ENCODE measurements at regions not wholly inside any gene's neighbourhood (a gene's known extent, or its start where the extent isn't known, plus 50 kb on each side); places are given as distances from the start of the nearest gene placed in this dataset.
A peak's percentile ranks its signal among the peaks of the same experiment; 100 is the strongest.
"Not testable (repeated sequence)": the region's sequence is repeated elsewhere in the genome, so short reads cannot be mapped to it uniquely, and the experiment has no call there.

DNA sequence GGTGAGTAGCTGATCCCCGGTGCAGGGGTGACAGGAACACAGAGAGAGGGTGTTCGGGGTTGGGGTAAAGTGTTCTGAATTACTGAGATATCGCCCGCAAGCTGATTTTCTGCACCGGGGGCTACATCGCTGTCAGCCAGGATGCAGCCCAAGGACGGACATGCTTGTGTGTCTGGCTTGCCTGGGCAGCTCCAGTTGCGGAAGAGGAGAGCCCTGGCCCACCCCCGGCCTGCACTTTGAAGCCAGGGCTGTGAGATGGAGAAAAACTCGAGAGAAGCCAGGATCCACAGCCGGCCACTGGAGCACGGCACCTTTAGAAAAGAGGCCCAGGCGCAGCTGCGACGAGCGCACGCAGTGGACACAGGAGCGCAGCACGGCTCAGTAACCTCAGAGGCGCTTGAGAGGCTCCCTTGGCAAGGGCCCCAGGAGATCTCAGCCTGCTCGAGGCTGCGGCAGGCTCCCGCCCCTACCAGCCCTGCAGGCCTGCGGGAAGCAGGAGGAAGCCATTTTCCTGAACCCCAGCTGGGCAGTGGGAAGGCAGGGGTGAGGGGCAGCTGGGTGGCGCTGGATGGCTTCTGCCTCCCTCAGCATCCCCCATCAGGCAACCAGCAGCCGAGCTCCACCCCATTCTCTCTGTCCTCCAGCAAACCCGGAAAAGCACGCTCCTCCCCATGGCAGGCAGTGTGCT, 59.2 kb downstream of the C9orf50 start:
- no peak for DNase-seq

DNA sequence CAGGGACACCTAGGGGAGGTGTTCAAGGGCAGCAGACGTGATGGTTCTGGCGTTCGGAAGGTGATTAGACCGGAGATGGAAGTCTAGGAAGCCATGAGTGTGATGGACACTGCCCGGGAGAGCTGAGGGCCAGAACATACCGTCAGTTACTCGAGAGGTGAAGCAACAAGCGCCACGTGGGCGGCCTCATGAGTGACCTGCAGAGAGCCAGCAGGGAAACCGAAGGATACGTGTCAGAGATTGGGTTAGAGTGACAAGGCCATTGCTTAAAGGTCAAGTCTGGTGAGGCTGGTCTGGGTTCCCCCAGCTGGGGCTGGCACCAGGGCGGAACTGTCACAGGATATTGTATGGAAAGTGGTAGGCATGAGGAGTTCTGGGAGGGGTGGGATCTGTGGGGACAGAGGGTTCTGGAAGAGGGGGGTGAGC, 60.0 kb downstream of the C9orf50 start:
- no peak for DNase-seq

DNA sequence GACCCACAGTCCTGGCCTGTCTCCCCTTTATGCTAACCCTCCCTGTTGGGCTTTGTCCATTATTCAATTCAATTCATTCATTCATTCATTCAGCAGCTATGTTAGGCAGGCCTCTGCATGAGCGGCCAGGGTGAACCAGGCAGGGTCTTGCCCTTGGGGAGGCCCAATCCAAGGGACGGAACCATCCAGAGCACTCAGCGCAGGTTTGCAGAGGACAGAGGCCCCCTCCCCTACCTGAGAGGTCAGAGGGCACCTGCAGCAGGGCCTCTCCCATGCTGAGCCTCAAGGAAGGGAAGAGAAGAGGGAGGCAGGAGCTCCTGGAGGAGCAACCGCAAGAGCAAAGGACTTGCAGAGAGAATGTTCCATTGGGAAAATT, 61.4 kb downstream of the C9orf50 start:
- DNase-seq: no peak

DNA sequence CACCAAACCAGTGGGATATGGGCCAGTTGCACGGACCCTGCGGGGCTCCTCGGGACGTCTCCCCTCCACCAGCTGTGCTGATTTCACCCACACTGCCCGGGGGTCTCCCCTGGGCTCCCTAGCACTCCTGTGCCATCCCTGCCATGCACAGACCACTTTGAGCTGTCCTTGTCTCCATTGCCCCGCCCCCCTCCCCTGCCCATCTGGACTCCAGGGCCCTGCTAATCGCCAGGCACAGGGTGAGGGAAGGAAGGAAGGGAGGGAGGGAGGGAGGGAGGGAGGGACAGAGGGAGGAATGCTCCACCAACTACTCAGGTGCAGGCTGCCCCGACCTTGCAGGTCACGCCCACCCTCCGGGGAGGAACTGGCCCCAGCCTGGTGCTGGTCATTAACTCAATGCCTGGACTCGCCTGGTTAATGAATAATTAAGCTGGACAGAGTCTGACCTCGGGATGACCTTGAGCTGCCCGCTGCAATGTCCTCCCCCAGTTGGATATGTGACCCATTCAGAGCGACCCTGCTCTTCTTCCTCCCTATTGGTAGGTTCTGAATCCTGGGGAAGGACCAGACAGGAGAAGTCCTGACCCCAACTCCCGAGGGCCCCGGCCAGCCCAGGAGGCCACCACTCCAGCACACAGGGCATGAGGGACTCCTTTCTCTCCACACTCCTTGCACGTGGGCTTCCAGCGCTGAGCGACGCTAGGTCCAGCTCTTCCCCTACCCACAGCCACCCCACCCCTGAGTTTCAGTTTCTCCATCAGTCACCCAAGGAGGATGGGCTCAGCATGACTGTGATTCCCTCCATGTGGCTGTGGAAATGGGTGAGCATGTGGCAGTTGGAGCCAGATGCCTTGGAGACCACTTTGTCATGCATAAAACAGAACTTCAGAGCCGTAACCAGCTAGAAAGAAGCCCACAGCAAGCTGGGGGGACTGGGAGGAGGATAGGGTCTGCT, 62.1 kb downstream of the C9orf50 start:
- DNase-seq: no peak

DNA sequence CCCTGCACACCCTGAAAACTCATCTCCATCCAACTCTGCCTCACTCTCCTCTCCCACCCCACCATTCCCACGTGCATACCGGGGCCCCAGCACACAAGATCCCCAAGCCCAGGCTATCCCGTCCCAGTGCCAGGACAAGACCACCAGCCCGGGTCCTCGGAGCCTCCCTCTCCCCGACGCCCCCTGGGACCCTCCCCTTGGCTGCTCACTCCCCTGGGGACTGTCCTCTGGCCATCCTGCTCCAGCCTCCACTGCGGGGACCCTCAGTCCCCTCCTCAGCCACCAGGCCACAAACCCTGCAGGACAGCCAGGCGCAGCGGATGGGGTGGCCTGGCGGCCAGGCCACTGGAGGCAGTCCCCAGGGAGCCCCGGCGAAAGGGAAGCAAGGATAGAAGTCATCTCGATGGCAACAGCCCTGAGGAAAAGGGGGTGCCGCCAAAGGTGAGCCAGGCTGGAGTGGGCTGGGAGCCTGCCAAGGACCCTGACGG, 62.8 kb downstream of the C9orf50 start:
- DNase-seq: no peak

DNA sequence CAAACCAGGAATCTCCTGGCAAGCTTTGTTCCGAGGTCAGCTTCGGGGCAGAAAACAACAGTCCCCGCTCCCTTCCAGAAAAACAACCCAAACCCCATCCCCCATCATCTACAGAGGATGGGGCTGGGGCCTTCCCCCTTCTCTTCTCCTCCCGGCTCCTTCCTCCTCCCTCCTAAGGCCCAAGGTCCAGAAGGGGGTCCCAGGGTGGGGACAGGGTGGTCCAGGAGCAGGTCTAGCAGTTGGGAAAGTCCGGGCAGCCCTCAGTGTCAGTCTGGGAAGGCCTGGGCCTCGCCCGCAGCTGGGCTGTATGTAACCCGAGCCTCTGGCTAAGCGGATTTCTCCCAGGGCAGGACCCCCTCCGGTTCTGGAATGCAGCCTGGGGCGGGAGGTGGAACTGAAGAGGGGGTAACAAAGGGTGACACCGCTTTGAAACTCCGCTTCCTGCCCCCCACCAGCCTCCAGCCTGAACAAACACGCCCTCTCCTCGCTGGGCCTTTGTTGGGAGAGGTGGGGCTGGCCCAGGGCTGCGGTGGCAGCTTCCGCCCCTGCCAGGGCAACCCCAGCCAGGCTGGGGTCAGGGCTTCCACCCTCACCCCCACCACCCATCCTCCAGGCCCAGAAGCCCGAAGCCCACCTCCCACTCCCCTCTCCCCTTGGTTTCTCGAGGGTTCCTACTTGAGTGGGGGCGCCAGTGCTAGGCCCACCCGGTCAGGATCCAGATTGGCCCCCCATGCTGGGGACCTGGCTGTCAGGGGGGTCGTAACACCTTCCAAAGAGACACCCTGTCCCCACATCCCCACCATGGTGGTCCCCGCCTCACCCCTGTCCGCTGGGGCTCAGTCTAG, 63.5 kb downstream of the C9orf50 start:
- DNase-seq: peak; percentile 96

DNA sequence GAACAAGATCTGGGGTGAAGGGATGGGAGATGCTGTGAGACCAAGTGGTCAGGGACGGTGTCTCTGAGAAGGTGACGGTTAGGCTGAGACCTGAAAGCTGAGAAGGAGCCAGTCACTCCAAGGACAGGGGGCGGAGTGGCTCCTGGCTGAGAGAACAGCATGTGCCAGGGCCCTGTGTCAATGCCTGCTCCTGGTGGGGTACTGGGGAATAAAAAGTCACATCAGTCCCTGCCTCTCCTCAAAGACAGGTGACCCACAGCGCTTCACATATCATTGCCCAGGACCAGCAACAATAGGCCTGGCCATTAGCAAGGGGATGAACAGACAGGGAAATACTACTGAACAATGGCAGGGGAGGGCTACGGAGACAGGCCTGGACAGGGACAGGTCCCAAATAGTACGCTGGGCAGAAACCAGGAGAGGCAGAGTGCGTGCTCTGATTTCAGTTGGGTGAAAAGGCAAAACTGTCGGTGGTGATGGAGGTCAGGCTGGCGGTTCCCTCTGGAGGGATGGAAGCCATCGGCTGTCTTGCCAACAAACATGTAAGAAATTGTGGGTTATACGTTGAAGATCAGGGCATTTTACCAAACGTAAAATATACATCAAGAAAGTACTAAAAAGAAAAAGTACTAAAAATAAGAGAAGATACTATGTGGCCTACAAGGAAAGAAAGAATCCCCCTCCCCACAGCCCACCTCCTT, 64.3 kb downstream of the C9orf50 start:
- DNase-seq: no peak

DNA sequence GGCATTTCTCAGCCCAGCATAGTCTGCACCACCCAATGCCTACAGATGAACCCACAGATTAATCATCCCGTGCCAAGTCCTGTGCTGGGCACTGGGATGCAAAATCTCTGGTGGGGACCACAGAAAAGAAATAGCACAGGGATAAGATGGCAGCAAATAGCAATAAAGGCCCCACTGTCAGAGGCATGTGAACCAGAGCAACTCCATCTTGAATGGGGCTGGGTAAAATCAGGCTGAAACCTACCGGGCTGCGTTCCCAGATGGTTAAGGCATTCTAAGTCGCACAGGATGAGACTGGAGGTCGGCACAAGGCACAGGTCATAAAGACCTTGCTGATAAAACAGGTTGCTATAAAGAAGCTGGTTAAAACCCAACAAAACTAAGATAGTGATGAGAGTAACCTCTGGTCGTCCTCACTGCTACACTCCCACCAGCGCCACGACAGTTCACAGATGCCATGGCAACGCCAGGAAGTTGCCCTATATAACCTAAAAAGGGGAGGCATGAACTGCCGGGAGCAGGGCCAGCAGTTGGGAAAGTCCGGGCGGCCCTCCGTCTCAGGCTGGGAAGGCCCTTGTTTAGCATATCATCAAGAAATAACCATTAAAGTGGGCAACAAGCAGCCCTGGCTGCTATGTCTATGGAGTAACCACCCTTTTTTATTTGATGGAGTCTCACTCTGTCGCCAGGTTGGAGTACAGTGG, 65.2 kb downstream of the C9orf50 start:
- no peak for DNase-seq

DNA sequence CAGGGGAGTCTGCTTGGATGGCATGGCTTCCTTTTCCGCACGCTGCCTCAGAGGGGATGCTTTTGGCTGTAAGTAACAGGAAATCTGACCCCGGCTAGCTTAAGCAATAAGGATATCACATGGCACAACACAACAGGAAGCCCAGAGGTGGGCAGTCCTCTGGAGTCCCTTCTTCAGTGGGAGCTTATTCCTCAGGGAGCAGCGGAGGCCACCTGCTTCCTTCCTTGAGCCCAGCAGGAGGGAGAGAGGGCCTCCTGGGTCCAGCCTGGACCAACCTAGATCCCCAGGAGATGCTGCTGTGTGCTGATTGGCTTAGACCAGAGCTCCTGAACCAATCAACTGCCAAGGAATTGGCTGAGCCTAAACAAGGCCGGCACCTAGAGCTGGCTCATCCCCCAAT, 66.3 kb downstream of the C9orf50 start:
- DNase-seq: peak; percentile 21

DNA sequence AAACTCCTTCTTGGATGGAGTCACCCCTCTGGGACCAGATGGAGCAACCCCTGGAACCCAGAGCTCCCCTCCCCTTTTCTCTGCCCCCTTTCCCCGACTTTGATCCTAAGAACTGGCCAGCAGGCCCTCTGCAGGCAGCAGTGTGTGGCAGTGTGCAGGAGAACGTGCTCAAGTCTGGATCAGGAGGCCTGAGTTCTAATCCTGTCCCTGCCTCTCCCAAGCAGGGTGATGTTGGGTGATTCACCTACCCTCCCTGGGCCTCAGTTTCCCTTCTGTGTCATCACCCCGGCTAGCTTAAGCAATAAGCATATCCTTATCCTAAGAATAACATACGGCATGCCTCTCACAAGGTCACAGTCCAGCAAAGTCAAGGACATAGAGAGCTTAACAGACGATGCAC, 67.6 kb downstream of the C9orf50 start:
- DNase-seq: no peak

DNA sequence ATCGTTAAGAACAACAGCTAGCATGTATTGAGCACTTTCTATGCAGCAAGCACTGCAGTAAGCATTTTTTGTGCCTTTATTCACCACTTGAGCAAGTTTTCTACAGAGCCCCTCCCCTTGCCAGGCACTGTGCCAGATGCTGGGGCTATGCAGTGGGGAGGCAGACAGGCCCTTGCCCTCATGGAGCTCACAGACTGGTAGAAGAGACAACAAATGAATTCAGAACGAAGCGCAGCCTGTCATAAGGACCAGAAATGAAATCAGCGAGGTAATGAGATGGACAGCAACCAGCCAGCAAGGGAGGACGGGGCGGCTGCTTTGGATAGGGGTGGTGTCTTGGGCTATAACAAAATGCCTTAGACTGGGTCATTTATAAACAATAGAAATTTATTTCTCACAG, 68.8 kb downstream of the C9orf50 start:
- DNase-seq: peak; percentile 64

DNA sequence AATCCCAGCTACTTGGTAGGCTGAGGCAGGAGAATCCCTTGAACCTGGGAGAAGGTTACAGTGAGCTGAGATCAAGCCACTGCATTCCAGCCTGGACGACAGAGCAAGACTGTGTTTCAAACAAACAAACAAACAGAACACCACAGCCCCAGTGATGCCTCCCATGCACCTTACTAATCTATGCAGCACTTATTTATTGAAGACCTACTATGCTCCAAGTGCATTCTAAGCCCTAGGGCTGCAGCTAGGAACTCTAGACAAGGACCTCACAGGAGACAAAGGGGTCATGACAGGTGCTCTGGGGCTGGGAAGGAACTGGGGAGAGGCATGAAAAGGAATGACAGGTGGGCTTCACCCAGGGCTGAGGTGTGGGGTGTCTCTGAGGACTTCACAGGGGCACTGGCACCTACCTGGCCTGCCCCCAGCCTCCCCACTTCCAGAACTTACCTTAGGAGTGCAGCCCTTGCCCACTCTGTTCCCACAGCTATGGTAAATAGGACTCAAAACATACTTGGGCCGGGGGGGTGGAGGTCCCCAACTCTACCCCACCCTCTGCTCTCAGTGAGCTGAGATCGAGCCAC, 69.4 kb downstream of the C9orf50 start:
- no peak for DNase-seq

DNA sequence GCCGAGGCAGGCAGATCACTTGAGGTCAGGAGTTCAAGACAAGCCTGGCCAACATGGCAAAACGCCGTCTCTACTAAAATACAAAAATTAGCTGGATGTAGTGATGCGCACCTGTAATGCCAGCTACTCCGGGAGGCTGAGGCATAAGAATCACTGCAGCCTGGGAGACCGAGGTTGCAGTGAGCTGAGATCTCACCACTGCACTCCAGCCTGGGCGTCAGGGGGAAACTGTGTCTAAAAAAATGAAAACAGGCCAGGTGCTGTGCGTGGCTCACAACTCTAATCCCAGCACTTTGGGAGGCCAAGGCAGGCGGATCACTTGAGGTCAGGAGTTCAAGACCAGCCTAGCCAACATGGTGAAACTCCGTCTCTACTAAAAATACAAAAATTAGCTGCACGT, 69.9 kb downstream of the C9orf50 start:
- not testable (repeated sequence) for DNase-seq

DNA sequence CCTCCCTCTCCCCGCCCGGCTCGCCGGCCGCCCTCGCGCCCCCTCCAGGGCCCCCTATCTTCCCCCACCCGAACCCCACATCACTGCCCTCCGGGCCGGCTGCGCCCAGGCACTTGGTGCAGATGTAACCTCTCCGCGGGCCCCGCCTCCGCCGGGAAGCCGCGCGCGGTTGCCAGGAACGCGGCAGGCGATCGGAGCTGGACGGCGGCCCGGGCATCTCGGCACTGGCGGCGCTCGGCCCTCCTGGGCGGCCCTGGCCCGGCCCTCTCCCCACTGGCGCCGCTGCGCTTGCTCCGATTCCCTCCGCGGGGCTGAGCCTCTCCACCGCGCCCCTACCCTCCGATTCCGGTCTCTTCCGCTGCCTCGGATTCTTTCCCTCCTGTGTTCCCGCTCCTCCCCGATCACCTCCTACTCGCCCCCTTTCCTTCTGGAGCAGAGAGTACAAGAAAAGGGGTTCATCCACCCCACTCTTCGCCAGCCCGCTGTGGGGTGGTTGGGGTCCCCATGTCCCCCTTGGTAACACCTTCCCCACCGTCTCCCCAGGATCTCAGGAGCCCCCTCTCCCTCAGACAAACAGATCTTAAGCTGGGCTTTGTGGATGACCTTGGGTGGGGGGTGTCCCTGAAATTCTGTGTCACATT, 70.6 kb downstream of the C9orf50 start:
- DNase-seq: peak; percentile 90

DNA sequence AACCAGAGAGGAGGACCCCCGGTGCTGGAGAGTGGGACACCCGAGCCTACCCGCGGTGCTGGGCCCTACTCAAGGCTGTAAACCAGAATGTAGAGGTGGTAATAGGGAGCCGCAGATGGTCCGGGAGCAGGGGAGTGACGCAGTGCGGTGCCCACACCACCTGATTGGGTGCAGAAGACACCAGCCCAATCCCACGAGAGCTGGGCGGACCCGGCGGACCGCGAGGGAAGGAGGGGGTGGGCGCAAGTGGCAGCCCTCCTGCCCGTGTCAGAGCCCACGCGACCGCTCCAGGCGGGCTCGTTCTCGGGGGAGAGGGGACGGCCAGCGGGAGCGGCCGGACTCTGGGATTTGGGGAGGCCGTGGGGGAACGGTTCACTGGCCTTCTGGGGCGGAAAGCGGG, 71.2 kb downstream of the C9orf50 start:
- DNase-seq: peak; percentile 75

DNA sequence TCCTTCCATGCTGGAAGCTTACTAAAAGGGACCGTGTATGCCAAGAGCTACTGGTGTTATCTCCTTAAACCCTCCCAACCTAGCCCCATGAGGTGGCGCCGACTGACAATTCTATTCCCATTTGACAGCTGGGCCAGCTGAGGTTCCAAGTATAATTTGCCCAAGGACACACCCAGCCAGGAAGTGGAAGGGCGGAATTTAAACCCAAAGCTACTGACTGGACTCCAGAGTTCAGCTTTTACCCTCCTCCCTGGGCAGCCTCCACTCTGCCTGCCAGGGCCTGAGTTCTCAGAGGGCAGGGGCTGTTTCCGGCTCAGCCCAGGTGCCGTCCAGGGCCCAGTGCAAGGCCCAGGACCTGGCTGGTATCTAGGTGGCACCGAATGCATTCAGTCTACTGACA, 71.8 kb downstream of the C9orf50 start:
- peak; percentile 29 for DNase-seq

DNA sequence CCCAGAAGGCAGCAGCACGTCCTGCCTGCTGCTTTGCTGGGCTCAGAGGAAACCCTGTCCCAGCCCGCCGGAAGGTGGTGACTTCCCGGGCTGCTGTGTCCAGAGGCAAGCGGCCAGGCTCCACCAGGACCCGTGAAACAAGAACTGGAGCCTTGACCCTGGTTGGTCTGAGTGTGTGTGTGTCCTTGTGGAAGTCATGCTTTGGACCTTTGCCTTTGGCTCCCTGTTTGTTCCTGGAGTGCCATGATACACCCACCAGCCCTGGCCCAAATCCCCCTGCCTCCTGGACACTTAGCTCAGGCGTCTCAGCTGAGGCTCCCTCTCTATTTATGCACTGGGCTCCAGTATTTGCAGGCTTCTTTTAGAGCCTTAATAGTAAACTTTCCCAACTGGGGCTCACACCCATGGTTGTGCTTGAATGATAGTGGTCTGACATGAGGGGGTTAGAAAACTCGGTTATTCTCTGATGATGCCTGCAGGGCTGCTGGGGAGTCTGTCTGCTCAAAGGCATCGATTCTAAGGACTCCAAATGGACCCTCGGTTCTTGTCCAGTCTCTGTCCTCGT, 72.2 kb downstream of the C9orf50 start:
- DNase-seq: no peak

DNA sequence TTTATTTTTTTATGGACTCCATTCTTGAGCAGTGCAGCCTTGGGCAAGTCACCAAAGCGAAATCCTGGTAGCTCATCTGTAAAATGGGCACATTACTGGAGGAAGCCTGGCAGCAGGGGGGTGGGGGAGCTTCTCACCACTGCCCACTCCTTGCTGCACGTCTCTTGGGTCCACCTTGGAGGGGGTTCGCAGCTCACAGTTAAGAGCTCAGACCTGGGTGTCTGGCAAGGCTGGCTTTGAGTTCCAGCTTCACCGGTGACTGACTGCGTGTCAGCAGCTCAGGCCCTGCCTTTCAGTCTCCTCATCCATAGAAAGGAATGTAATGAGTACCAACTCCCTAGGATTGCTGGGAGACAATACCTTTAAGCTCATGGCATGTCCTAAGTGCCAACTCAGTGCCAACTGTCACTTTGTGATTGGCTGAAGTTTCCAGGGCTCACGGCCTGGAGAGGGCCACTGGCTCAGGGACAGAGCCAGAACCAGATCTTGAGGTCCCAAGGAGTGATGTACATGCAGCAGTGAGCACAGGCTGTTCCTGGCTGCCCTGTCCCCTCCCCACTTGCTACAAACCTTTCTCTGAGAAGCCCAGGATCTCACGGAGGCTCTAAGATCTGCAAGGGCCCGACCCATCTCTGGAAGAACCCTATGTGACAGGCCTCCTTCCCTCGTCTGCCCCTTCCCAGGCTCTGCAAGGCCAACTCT, 72.9 kb downstream of the C9orf50 start:
- DNase-seq: no peak

DNA sequence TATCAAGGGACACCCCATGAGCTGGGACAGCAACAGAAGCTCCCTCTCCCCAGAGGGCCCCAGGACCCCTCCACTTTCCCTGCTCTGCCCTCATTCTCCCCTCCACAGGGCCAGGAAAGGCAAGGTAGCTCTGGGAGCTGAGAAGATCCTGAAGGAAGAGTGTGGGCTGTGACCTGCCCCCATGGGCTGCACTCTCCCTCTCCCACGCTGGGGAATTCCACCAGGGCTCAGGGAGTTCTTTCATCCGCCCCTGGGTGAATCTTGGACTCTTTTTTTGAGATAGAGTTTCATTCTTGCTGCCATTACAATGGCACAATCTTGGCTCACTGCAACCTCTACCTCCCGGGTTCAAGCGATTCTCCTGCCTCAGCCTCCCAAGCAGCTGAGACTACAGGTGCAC, 73.8 kb downstream of the C9orf50 start:
- DNase-seq: no peak

DNA sequence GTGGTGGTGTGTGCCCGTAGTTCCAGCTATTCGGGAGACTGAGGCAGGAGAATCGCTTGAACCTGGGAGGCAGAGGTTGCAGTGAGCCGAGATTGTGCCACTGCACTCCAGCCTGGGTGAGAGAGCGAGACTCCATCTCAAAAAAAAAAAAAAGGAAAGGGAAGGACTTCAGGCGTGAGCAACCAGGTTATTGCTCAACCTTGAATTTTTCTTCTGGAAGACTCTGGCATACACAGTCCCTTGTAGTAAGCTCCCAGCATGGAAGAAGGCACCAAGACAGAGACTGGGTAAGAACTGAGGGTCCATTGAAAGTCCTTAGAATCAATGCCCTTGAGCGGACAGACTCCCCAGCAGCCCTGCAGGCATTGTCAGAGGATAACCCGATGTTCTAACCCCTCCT, 75.0 kb downstream of the C9orf50 start:
- not testable (repeated sequence) for DNase-seq

All from fibroblast of skin of scalp (primary cell).